ENCODE measurements at regions not wholly inside any gene's neighbourhood (a gene's known extent, or its start where the extent isn't known, plus 50 kb on each side); places are given as distances from the start of the nearest gene placed in this dataset.
A peak's percentile ranks its signal among the peaks of the same experiment; 100 is the strongest.

GRCh38 chr4:22336822-22337221, 179.0 kb downstream of the ADGRA3 start:
- no peak for DNase-seq

GRCh38 chr4:22334155-22334554, 181.7 kb downstream of the ADGRA3 start:
- DNase-seq = no peak

- DNase-seq = no peak
Observed at GRCh38 chr4:22324422-22324821, 191.4 kb downstream of the ADGRA3 start.

GRCh38 chr4:22323691-22324090, 192.2 kb downstream of the ADGRA3 start:
- no peak for DNase-seq

GRCh38 chr4:22322996-22323395, 192.9 kb downstream of the ADGRA3 start:
- no peak for DNase-seq

GRCh38 chr4:22315628-22316027, 200.2 kb downstream of the ADGRA3 start:
- DNase-seq = no peak

GRCh38 chr4:22313976-22314375, 201.9 kb downstream of the ADGRA3 start:
- DNase-seq = no peak

- no peak for DNase-seq
Observed at GRCh38 chr4:22312113-22312512, 203.8 kb downstream of the ADGRA3 start.

- no peak for DNase-seq
Observed at GRCh38 chr4:22301253-22301652, 214.6 kb downstream of the ADGRA3 start.

GRCh38 chr4:22299678-22300077, 216.2 kb downstream of the ADGRA3 start:
- no peak for DNase-seq

GRCh38 chr4:22287631-22288030, 228.2 kb downstream of the ADGRA3 start:
- DNase-seq = no peak

GRCh38 chr4:22268350-22269025, 247.4 kb downstream of the ADGRA3 start:
- no peak for DNase-seq

GRCh38 chr4:22264261-22264660, 251.6 kb downstream of the ADGRA3 start:
- no peak for DNase-seq

- DNase-seq = no peak
Observed at GRCh38 chr4:22253431-22253830, 262.4 kb downstream of the ADGRA3 start.

GRCh38 chr4:22246847-22247246, 269.0 kb downstream of the ADGRA3 start:
- no peak for DNase-seq

GRCh38 chr4:22245294-22245693, 270.6 kb downstream of the ADGRA3 start:
- no peak for DNase-seq

- no peak for DNase-seq
Observed at GRCh38 chr4:22241415-22241814, 274.5 kb downstream of the ADGRA3 start.

GRCh38 chr4:22240814-22241213, 275.1 kb downstream of the ADGRA3 start:
- DNase-seq = no peak

- DNase-seq = no peak
Observed at GRCh38 chr4:22238742-22239141, 277.1 kb downstream of the ADGRA3 start.

- DNase-seq = no peak
Observed at GRCh38 chr4:22237846-22238494, 277.9 kb downstream of the ADGRA3 start.

- DNase-seq = peak; percentile 69
Observed at GRCh38 chr4:22237155-22237751, 278.6 kb downstream of the ADGRA3 start.

- no peak for DNase-seq
Observed at GRCh38 chr4:22235698-22236097, 280.2 kb downstream of the ADGRA3 start.

- DNase-seq = no peak
Observed at GRCh38 chr4:22233230-22233629, 282.6 kb downstream of the ADGRA3 start.

- DNase-seq = no peak
Observed at GRCh38 chr4:22220965-22221364, 272.4 kb upstream of the KCNIP4 start.

Measured in stimulated activated CD8-positive, alpha-beta memory T cell treated with anti-CD3 and anti-CD28 coated beads, Interleukin-4, amount 100 ng/mL, for 48 hours (primary cell).